Renal pelvis (tissue), 1 donor: ENCODE measurements at regions not wholly inside any gene's neighbourhood (a gene's known extent, or its start where the extent isn't known, plus 50 kb on each side); places are given as distances from the start of the nearest gene placed in this dataset.
"Not testable (repeated sequence)": the region's sequence is repeated elsewhere in the genome, so short reads cannot be mapped to it uniquely, and the experiment has no call there.

Source experiments
- DNase-seq: peaks from one replicate; pipeline ENCODE4 v3.0.0-alpha.2; 2013

DNA sequence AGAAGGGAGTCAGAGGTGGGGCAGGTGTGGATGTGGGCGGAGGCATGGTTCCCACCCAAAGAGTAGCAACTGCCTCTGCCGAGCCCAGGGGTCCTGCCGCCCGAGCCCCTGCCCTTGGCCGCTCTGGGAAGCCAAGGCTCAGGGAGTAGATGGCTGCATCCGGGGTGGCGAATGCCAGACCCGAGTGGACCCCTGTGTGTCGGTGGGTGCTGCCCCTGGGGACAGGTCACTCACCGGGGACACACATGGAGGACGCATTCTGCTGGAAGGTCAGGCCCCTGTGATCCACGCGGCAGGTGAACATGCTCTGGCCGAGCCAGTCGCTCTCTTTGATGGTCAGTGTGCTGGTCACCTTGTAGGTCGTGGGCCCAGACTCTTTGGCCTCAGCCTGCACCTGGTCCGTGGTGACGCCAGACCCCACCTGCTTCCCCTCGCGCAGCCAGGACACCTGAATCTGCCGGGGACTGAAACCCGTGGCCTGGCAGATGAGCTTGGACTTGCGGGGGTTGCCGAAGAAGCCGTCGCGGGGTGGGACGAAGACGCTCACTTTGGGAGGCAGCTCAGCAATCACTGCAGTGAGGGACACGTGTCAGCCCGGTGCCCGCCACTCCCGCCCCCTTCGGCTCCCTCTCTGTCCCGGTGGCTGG lies 329.0 kb downstream of the TMEM121 start:
- no peak for DNase-seq

DNA sequence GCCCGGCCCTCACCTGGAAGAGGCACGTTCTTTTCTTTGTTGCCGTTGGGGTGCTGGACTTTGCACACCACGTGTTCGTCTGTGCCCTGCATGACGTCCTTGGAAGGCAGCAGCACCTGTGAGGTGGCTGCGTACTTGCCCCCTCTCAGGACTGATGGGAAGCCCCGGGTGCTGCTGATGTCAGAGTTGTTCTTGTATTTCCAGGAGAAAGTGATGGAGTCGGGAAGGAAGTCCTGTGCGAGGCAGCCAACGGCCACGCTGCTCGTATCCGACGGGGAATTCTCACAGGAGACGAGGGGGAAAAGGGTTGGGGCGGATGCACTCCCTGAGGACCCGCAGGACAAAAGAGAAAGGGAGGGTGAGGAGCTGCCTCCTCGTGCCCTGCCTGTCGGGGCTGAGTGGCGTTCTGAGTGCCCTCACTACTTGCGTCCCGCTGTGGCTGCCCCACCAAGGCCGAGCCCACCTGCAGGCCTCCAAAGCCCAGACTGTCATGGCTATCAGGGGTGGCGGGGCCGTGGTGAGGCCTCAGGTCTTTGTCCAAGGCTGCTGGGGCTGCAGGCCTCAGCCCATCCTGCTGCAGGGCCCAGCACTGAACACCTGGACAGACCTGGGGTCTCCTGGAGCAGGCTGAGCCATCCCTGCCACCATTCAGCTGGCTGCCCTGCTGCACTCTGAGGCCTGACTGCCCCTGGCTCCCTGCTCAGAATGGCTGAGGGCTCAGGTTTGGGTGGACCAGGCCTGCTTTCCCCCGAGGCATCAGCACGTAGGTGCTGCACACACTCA lies 329.7 kb downstream of the TMEM121 start:
- DNase-seq, result no peak

DNA sequence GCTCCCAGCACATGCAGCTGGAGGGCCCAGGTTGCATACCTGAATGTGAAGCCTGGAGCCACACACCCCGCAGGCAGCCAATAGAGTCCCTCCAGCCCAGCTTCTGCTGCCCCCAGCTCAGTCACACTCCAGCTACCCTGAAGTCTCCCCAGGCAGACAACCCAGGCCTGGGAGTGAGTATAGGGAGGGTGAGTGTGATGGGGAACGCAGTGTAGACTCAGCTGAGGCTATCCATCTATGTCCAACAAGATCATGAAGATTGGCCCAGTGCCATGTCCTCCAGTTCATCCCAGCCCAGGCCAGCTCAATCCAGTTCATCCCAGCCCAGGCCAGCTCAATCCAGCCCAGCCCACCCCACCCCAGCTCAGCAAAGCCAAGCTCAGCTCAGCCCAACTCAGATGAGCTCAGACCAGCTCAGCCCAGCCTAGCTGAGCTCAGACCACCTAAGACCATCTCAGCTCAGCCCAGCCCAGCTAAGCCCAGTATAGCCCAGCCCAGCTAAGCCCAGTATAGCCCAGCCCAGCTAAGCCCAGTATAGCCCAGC lies 330.4 kb downstream of the TMEM121 start:
- no peak for DNase-seq

DNA sequence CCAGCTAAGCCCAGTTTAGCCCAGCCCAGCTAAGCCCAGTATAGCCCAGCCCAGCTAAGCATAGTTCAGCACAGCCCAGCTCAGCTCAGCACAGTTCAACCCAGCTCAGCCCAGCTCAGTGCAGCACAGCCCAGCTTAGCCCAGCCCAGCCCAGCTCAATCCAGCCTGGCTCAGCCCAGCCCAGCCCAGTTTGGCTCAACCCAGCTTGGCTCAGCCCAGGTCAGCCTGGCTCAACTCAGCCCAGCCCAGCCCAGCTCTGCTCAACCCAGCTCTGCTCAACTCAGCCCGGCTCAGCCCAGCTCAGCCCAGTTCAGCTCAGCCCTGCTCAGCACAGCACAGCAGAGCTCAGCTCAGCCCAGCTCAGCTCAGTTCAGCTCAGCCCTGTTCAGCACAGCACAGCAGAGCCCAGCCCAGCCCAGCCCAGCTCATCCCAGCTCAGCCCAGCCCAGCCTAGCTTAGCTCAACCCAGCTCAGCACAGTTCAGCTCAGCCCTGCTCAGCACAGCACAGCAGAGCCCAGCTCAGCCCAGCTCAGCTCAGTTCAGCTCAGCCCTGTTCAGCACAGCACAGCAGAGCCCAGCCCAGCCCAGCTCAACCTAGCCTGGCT lies 330.9 kb downstream of the TMEM121 start:
- DNase-seq, result no peak

DNA sequence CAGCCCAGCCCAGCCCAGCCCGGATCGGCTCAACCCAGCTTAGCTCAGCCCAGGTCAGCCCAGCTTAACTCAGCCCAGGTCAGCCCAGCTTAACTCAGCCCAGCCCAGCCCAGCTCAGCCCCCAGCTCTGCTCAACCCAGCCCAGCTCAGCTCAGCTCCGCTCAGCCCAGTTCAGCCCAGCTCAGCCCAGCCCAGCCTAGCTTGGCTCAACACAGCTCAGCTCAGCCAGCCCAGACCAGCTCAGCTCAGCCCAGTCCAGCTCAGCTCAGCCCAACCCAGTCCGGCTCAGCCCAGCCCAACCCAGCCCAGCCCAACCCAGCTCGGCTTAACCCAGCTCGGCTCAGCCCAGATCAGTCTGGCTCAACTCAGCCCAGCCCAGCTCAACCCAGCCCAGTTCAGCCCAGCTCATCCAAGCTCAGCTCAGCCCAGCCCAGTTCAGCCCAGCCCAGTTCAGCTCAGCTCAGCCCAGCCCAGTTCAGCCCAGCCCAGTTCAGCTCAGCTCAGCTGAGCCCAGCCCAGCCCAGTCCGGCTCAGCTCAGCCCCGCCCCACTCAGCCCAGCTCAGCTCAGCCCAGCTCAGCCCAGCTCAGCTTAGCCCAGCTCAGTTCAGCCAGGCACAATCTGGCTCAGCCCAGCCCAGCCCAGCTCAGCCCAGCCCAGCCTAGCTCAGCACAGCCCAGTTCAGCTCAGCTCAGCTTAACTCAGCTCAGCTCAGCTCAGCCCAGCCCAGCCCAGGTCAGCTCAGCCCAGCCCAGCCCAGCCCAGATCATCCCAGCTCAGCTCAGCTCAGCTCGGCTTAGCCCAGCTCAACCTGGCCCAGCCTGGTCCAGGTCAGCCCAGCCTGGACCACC lies 331.7 kb downstream of the TMEM121 start:
- no peak for DNase-seq

DNA sequence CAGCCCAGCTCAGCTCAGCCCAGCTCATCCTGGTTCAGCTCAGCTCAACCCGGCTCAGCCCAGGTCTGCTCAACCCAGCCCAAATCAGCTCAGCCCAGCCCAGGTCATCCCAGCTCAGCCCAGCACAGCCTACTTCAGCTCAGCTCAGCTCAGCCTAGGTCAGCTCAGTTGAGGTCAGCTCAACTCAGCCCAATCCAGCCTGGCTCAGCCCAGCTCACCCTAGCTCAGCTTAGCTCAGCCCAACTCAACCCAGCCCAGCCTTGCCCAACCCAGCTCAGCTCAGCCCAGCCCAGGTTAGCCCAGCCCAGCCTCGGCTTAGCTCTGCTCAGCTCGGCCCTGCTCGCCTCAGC lies 332.3 kb downstream of the TMEM121 start:
- no peak for DNase-seq

DNA sequence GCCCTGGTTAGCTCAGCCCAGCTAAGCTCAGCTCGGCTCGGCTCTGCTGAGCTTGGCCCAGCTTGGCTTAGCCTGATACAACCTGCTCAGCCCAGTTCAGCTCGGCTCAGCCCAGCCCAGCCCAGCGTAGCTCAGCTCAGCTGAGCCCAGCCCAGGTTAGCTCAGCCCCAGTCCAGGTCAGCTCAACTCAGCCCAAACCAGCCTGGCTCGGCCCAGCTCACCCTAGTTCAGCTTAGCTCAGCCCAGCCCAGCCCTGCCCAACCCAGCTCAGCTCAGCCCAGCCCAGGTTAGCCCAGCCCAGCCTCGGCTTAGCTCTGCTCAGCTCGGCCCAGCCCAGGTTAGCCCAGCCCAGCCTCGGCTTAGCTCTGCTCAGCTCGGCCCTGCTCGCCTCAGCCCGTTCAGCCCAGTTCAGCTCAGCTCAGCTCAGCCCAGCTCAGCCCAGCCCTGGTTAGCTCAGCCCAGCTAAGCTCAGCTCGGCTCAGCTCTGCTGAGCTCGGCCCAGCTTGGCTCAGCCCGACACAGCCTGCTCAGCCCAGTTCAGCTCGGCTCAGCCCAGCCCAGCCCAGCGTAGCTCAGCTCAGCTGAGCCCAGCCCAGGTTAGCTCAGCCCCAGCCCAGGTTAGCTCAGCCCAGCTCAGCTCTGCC lies 332.8 kb downstream of the TMEM121 start:
- not testable (repeated sequence) for DNase-seq

DNA sequence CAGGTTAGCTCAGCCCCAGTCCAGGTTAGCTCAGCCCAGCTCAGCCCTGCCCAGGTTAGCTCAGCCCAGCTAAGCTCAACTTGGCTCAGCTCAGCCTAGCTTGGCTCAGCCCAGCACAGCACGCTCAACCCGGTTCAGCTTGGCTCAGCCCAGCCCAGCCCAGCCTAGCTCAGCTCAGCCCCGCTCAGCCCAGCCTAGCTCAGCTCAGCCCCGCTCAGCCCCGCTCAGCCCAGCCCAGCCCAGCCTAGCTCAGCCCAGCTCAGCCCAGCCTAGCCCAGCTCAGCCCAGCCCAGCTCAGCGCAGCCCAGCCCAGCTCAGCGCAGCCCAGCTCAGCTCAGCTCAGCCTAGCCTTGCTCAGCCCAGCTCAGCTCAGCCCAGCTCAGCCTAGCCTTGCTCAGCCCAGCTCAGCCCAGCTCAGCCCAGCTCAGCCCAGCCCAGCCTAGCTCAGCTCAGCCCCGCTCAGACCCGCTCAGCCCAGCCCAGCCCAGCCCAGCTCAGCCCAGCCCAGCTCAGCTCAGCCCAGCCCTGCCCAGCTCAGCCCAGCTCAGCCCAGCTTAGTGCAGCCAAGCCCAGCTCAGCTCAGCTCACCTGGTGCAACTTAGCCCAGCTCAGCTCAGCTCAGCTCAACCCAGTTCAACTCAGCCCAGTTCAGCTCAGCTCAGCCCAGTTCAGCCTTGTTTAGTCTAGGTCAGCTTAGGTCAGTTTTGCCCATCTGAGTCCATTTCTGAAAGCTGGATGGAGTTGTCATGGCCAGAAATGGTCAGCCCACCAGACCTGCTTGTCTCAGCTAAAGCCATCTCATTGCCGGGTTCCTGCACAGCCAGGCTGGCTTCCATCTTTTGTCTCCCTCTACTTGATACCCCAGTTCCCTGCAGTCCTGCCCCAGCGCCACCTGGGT lies 333.6 kb downstream of the TMEM121 start:
- no peak for DNase-seq

DNA sequence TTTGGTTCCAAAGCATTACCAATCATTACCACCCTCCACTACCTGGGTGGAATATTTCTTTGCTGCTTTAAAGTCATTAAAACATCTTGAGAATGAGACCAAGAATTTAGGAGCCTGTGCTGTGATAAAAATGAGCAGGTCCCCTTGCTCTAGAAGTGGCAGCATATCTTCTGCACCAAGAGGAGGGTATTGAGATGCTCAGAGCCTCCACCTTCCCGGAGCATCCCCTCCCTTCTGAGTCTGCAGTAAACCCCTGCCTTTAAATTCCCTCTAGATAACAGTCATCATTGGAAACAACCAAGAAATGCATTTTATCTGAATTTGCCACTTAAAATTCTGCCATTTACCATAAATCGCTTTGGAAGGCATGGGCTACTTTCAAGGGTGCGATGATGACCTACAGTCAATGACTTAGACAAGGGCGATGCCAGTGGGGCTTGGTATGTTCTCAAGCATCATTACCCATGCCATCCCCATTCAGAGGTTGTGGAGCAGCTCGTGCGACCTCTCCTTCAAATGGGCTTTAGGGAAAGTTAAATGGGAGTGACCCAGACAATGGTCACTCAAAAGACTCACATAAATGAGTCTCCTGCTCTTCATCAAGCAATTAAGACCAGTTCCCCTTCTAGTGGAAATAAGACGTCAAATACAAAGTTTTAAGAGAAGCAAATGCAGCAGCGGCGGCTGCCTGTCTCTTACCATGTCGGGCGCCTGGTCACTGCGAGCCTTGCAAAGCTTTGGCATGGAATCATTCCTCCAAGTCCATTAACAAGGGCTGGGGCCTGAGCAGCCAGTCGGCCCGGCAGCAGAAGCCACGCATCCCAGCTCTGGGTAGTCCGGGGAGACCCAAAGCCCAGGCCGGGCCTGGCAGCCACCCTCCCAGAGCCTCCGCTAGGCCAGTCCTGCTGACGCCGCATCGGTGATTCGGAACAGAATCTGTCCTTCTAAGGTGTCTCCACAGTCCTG lies 334.5 kb downstream of the TMEM121 start:
- DNase-seq, result no peak

DNA sequence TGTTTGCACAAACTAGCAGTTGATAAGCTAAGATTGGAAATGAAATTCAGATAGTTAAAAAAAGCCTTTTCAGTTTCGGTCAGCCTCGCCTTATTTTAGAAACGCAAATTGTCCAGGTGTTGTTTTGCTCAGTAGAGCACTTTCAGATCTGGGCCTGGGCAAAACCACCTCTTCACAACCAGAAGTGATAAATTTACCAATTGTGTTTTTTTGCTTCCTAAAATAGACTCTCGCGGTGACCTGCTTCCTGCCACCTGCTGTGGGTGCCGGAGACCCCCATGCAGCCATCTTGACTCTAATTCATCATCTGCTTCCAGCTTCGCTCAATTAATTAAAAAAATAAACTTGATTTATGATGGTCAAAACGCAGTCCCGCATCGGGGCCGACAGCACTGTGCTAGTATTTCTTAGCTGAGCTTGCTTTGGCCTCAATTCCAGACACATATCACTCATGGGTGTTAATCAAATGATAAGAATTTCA lies 335.6 kb downstream of the TMEM121 start:
- no peak for DNase-seq

DNA sequence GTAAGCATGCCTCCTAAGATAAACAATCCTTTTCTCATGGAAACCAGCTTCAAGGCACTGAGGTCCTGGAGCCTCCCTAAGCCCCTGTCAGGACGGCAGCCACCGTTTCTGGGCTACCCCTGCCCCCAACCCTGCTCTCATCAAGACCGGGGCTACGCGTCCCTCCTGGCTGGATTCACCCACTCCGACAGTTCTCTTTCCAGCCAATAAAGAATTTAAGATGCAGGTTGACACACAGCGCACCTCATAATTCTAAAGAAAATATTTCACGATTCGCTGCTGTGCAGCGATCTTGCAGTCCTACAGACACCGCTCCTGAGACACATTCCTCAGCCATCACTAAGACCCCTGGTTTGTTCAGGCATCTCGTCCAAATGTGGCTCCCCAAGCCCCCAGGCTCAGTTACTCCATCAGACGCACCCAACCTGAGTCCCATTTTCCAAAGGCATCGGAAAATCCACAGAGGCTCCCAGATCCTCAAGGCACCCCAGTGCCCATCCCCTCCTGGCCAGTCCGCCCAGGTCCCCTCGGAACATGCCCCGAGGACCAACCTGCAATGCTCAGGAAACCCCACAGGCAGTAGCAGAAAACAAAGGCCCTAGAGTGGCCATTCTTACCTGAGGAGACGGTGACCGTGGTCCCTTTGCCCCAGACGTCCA lies 336.3 kb downstream of the TMEM121 start:
- DNase-seq, result no peak

DNA sequence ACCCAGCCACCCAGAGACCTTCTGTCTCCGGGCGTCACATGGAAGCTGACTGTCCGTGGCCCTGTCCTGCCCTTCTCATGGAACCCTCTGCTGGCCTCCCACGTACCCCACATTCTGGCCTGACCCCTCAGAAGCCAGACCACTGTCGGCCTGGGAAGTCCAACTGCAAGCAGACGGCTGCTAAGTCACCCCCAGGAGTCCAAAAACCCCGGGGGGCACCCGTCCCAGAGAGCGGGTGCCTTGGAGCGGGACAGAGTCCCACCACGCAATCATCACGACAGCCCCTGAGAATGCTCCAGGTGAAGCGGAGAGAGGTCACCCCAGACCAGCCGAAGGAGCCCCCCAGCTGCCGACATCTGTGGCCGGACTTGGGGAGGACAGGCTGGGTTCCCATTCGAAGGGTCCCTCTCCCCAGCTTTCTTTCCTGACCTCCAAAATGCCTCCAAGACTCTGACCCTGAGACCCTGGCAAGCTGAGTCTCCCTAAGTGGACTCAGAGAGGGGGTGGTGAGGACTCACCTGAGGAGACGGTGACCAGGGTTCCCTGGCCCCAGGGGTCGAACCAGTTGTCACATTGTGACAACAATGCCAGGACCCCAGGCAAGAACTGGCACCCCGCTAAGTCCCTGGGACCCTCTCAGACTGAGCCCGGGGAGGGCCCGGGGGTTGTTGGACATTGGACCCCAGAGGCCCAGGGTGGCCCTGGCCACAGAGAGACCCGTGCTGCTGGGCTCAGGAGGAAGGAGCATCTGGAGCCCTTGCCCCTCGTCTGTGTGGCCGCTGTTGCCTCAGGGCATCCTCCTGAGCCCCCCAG lies 337.1 kb downstream of the TMEM121 start:
- no peak for DNase-seq

DNA sequence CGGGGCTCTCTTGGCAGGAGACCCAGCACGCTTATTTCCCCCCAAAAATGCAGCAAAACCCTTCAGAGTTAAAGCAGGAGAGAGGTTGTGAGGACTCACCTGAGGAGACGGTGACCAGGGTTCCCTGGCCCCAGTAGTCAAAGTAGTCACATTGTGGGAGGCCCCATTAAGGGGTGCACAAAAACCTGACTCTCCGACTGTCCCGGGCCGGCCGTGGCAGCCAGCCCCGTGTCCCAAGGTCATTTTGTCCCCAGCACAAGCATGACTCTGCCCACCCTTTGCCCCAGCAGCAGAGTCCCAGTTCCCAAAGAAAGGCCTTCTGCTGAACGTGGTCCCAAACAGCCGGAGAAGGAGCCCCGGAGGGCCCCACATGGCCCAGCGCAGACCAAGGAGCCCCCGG lies 337.7 kb downstream of the TMEM121 start:
- no peak for DNase-seq

DNA sequence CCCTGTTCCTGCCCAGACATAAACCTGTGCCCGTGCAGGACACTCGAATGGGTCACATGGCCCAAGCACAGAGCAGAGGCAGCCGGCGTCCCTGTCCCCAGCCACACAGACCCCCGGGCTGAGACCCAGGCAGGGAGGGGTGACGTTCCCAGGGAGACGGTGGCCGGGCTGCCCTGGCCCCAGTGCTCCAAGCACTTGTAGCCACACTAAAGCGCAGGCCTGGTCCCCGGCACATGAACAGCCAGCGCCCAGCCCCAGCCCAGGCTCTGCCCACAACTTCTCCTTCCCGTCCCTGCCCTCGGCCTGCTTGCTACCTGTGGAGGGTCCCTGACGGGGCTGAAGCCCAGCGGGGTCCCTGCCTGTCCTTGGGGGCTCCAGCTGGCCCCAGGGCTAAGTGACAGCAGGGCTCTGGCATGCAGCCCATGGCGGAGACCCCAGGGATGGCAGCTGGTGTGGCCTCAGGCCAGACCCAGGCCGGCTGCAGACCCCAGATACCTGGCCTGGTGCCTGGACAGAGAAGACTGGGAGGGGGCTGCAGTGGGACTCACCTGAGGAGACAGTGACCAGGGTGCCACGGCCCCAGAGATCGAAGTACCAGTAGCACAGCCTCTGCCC lies 338.4 kb downstream of the TMEM121 start:
- no peak for DNase-seq

DNA sequence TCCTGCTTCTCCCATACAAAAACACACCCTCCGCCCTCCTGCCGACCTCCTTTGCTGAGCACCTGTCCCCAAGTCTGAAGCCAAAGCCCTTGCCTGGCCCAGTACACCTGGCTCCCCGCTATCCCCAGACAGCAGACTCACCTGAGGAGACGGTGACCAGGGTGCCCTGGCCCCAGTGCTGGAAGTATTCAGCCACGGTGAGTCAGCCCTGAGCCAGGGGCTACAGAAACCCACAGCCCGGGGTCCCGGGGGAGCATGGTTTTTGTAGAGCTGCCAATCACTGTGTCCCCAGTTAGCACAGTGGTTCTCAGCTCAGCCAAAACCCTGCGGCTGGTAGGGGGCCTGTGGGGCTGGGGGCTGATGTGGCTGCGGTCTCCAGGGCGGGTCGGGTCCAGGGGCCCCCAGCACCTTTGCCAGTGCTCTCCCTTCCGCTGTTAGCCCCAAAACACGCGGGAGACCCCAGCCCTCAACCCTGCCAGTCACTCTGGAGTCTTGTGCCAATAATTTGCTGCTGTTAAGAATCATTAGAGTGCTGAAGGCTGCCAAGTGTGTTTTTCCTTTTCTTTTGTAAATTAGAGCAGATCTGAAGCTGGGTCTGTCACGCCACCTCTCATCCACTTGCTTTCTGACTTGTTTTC lies 339.0 kb downstream of the TMEM121 start:
- no peak for DNase-seq
